AG04450 (cell line): ENCODE measurements at regions not wholly inside any gene's neighbourhood (a gene's known extent, or its start where the extent isn't known, plus 50 kb on each side); places are given as distances from the start of the nearest gene placed in this dataset.
"Not testable (repeated sequence)": the region's sequence is repeated elsewhere in the genome, so short reads cannot be mapped to it uniquely, and the experiment has no call there.

Experiments used
- CTCF ChIA-PET: fragments of 300-600, 350-600 bp; formaldehyde crosslinking; extraction: SDS; loops from one replicate; lab custom pipeline; 2022; ENCODE audit warnings: antibody characterized with exemption, inconsistent platforms; lab: Charles Lee
- POLR2A ChIA-PET: fragments of 350-600 bp; formaldehyde crosslinking; extraction: SDS; loops from one replicate; lab custom pipeline; 2021; ENCODE audit warnings: antibody characterized with exemption, inconsistent platforms; lab: Yijun Ruan, JAX
- DNase-seq: peaks from one replicate; pipeline ENCODE4 v3.0.0-alpha.2; 2011; ENCODE audit warnings: low read depth, low spot score
- H3K27ac ChIP-seq: one replicate; pipeline ENCODE4 v1.5.1; 2012; ENCODE audit warnings: low read depth, low read length, control low read depth
- H3K27me3 ChIP-seq: one replicate; pipeline ENCODE4 v1.6.0; 2012; ENCODE audit warnings: low read length; ENCODE audit not compliant: control insufficient read depth, insufficient read depth
- H3K4me3 ChIP-seq: 2 replicates; pipeline ENCODE4 v1.5.1; 2011; ENCODE audit warnings: mild to moderate bottlenecking, low read depth, low read length, control low read depth
- H3K9me3 ChIP-seq: 2 replicates; pipeline ENCODE4 v1.5.1; 2012; ENCODE audit warnings: low read length; ENCODE audit not compliant: control insufficient read depth, insufficient read depth
- TF ChIP-seq, protein P1 (sequence below): IDR thresholded peaks from 2 replicates; pipeline ENCODE4 v1.5.1; 2011; ENCODE audit warnings: low read depth, low read length, control low read depth, inconsistent platforms

DNA sequence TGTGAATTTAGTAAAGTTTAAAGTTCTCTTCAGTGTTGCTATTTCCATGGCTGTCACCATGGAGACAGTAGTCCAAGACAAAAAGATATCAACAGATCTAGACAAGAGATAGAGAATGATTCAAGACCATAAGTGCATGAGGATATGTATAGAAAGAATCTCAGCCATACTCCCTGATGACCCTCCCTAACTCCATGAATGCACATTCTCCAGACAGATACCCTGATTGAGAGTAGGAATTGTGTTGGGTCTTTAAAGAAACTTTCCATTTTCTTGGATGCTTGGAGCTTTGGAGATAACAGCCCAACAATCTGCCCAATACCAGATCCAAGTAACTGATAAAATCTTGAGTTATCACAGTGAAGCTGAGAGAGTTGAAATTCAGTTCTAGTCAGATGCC lies 1601.2 kb upstream of the CELF4 start:
- H3K4me3 ChIP-seq = no peak overlapping the region
- H3K9me3 ChIP-seq = no peaks in the 10 kb centered on the region
- H3K27me3 ChIP-seq = no peaks in the 10 kb centered on the region
- POLR2A ChIA-PET = no interaction called here
- CTCF ChIA-PET = no interaction called here
- no peak for DNase-seq
- H3K27ac ChIP-seq = no peak overlapping the region
- TF ChIP-seq, protein P1, sequence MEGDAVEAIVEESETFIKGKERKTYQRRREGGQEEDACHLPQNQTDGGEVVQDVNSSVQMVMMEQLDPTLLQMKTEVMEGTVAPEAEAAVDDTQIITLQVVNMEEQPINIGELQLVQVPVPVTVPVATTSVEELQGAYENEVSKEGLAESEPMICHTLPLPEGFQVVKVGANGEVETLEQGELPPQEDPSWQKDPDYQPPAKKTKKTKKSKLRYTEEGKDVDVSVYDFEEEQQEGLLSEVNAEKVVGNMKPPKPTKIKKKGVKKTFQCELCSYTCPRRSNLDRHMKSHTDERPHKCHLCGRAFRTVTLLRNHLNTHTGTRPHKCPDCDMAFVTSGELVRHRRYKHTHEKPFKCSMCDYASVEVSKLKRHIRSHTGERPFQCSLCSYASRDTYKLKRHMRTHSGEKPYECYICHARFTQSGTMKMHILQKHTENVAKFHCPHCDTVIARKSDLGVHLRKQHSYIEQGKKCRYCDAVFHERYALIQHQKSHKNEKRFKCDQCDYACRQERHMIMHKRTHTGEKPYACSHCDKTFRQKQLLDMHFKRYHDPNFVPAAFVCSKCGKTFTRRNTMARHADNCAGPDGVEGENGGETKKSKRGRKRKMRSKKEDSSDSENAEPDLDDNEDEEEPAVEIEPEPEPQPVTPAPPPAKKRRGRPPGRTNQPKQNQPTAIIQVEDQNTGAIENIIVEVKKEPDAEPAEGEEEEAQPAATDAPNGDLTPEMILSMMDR = no peak

DNA sequence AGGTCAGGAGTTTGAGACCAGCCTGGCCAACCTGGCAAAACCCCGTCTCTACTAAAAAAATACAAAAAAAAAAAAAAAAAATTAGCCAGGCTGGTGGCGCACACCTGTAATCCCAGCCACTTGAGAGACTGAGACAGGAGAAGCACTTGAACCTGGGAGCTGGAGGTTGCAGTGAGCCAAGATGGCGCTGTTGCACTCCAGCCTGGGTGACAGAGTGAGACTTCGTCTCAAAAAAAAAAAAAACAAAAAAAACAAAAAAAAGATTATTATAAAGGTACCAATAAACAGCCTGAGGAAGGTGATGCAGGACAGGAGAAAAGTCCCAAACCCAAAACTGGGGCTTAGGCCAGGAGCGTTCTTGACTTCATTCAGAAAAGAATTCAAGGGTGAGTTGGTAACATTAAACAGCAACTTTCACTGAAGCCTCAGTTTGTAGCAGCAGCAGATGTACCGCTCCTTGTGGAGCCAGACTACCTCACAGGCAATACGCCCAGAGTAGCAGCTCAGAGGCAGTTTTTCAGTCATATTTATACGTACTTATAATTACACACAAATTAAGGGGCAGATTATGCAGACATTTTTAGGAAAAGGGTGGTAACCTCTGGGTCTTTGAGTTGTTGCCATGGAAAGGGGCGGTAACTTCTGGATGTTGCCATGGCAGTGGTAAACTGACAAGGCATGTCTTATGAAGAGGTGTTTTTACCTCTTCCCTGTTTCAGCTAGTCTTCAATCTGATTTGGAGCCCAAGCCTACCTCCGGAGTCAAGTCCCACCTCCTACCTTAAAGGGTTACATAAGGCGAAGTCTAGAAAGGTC lies 1596.6 kb upstream of the CELF4 start:
- no peak overlapping the region for H3K4me3 ChIP-seq
- TF ChIP-seq, protein P1 = no peak
- POLR2A ChIA-PET = no interaction called here
- CTCF ChIA-PET = interaction anchor here (0.7 kb wide), 1 partner anchor 80 kb away, joined by 5 read pairs; no protein-coding TSS in a partner anchor
- no peak overlapping the region for H3K27ac ChIP-seq
- no peak for DNase-seq
- no peaks in the 10 kb centered on the region for H3K27me3 ChIP-seq
- H3K9me3 ChIP-seq = no peaks in the 10 kb centered on the region

DNA sequence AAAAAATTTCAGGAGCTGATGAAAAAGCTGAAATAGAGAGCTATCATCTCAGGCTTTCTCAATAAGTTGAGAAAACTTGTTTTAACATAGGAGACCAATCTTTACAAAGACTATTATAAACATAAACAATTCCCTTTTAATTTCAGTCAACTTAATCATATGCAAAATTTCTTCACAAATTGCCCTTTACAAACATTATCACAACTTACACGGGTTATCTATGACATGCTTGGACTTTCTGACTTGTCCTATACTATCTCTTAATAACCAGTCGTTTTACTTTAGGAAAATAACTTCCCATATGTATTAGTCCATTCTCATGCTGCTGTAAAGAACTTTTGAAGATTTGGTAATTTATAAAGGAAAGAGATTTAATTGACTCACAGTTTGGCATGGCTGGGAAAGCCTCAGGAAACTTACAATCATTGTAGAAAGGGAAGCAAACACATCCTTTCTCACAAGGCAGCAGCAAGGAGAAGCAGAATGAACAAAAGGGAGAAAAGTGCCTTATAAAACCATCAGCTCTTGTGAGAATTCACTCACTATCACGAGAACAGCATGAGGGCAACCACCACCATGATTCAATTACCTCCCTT lies 1583.7 kb upstream of the CELF4 start:
- CTCF ChIA-PET = no interaction called here
- H3K4me3 ChIP-seq = no peak overlapping the region
- no peaks in the 10 kb centered on the region; the same call in 1 of the 2 replicates for H3K9me3 ChIP-seq
- no peak overlapping the region for H3K27ac ChIP-seq
- DNase-seq = no peak
- POLR2A ChIA-PET = no interaction called here
- TF ChIP-seq, protein P1 = no peak
- no peaks in the 10 kb centered on the region for H3K27me3 ChIP-seq

DNA sequence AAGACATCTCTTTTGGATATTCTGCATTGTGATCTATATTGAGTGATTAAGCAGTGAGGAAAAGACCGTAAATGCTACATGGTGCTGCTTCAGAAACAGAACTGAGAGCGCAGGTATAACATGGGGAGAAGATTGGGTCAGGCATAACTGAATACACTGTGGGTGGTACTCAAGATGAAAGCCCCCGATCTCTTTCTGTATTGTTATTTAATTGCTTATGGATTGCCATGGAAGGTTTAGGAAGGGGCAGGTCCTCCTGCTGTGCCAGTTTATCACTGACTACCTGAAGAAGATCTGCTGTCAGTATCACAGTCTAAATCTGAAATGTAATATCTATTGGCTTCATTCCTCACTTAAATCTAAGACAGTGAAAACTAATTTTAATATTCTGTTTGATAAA lies 1568.7 kb upstream of the CELF4 start:
- no peak for DNase-seq
- no peaks in the 10 kb centered on the region; the same call in 1 of the 2 replicates for H3K9me3 ChIP-seq
- TF ChIP-seq, protein P1 = no peak
- H3K4me3 ChIP-seq = no peak overlapping the region
- no peak overlapping the region for H3K27ac ChIP-seq
- no peaks in the 10 kb centered on the region for H3K27me3 ChIP-seq
- CTCF ChIA-PET = no interaction called here
- POLR2A ChIA-PET = no interaction called here

DNA sequence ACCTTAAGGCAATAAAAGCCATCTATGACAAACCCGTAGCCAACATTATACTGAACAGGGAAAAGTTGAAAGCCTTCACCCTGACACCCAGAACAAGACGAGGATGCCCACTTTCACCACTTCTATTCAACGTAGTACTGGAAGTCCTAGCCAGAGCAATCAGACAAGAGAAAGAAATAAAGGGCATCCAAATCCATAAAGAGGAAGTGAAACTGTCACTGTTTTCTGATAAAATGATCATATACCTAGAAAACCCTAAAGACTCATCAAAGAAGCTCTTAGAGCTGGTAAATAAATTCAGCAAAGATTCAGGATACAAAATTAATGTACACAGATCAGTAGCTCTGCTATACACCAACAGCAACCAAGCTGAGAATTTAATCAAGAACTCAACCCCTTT lies 1561.9 kb upstream of the CELF4 start:
- POLR2A ChIA-PET, CTCF ChIA-PET, DNase-seq, H3K9me3 ChIP-seq, H3K27ac ChIP-seq, H3K4me3 ChIP-seq, H3K27me3 ChIP-seq: not testable (repeated sequence)
